ENCODE measurements at regions not wholly inside any gene's neighbourhood (a gene's known extent, or its start where the extent isn't known, plus 50 kb on each side); places are given as distances from the start of the nearest gene placed in this dataset.

DNA sequence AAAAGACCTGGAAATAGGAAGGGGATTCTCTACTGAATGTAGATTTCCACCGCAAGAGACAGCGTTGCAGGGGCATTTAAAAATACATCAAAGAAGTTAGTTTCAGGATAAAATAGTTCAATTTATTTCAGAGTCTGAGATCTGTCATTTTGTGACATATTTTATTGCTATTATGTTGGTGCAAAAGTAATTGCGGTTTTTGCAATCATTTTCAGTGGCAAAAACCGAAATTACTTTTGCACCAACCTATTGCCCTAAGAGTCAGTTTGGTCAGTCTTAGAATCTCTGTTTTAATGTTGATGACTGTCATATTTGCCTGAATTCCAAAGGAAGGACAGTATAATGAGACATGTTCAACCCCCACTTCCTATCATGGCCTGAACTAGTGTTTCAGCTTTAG is 219.5 kb upstream of the CDH10 start:
- Mint-ChIP-seq H3K27ac (no peak overlapping the region), H3K9me3 (ENCODE audit: low read depth) (no peaks in the 10 kb centered on the region), H3K36me3 (ENCODE audit: insufficient read depth) (no peaks in the 10 kb centered on the region), H3K27me3 (no peaks in the 10 kb centered on the region), H3K4me3 (ENCODE audit: low read depth) (no peak overlapping the region), H3K4me1 (ENCODE audit: low read depth) (peaks cover 5% of the 10 kb centered on the region)
- TF ChIP-seq, protein P1, sequence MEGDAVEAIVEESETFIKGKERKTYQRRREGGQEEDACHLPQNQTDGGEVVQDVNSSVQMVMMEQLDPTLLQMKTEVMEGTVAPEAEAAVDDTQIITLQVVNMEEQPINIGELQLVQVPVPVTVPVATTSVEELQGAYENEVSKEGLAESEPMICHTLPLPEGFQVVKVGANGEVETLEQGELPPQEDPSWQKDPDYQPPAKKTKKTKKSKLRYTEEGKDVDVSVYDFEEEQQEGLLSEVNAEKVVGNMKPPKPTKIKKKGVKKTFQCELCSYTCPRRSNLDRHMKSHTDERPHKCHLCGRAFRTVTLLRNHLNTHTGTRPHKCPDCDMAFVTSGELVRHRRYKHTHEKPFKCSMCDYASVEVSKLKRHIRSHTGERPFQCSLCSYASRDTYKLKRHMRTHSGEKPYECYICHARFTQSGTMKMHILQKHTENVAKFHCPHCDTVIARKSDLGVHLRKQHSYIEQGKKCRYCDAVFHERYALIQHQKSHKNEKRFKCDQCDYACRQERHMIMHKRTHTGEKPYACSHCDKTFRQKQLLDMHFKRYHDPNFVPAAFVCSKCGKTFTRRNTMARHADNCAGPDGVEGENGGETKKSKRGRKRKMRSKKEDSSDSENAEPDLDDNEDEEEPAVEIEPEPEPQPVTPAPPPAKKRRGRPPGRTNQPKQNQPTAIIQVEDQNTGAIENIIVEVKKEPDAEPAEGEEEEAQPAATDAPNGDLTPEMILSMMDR (IDR thresholded peaks at IDR 0.05; ENCODE audit: unreplicated experiment) = no peak
- no peak for DNase-seq (ENCODE audit: low spot score, unreplicated experiment)

DNA sequence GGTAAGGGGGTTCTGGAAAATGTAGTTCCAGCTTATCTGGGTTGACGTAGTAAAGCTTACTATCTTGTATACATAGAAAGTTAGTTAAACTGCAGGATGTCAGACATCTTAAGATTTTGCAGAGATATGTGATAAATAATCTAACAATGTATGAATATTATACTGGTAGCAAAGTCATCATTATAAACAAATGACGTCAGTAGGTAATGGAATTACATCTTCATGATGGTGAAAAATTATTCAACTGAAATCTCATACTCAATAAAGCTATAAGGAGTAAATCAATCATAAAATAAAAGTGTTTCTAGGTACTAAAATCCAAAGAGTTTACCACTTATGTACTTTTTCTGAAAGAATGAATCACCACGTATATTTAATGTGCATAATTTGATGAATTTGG is 217.3 kb upstream of the CDH10 start:
- no peak overlapping the region for H3K27ac Mint-ChIP-seq

DNA sequence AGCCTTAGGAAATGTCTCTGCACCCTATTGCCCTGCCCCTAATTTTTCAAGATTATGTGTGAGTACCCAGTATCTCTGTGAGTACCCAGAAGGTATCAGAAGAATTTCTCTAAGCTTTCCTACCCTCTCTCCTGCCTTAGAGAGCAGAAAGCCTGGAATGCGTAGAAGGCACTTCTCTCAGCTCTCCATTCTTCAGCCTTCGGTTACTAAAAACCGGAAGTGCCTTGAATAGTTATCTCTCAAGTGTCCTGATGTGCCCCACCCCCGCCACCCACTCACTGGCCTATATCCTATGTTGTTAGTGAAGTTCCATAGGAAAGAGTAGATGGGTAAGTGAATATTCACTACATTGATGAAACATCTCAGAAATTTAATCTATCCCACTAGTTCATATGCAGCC is 210.7 kb upstream of the CDH10 start:
- TF ChIP-seq, protein P1 (IDR thresholded peaks at IDR 0.05; ENCODE audit: unreplicated experiment) = no peak
- Mint-ChIP-seq H3K36me3 (ENCODE audit: insufficient read depth) (no peaks in the 10 kb centered on the region), H3K27ac (no peak overlapping the region), H3K4me3 (ENCODE audit: low read depth) (no peak overlapping the region), H3K9me3 (ENCODE audit: low read depth) (no peaks in the 10 kb centered on the region), H3K4me1 (ENCODE audit: low read depth) (no peaks in the 10 kb centered on the region), H3K27me3 (no peaks in the 10 kb centered on the region)
- no peak for DNase-seq (ENCODE audit: low spot score, unreplicated experiment)

More for the DNA sequence above, 217.3 kb upstream of the CDH10 start:
- H3K9me3 Mint-ChIP-seq (ENCODE audit: low read depth) = no peaks in the 10 kb centered on the region
- no peak overlapping the region for H3K4me3 Mint-ChIP-seq (ENCODE audit: low read depth)
- TF ChIP-seq, protein P1 (IDR thresholded peaks at IDR 0.05; ENCODE audit: unreplicated experiment) = no peak
- no peaks in the 10 kb centered on the region for H3K36me3 Mint-ChIP-seq (ENCODE audit: insufficient read depth)
- H3K27me3 Mint-ChIP-seq = no peaks in the 10 kb centered on the region
- DNase-seq (ENCODE audit: low spot score, unreplicated experiment) = no peak
- H3K4me1 Mint-ChIP-seq (ENCODE audit: low read depth) = peaks cover 5% of the 10 kb centered on the region

- Mint-ChIP-seq H3K4me3 (ENCODE audit: low read depth) (no peak overlapping the region), H3K27ac (no peak overlapping the region), H3K4me1 (ENCODE audit: low read depth) (no peaks in the 10 kb centered on the region), H3K9me3 (ENCODE audit: low read depth) (no peaks in the 10 kb centered on the region), H3K27me3 (no peaks in the 10 kb centered on the region), H3K36me3 (ENCODE audit: insufficient read depth) (no peaks in the 10 kb centered on the region)
- TF ChIP-seq, protein P1 (IDR thresholded peaks at IDR 0.05; ENCODE audit: unreplicated experiment) = no peak
- no peak for DNase-seq (ENCODE audit: low spot score, unreplicated experiment)
Measured at GRCh38 chr5:24854850-24855249, 210.1 kb upstream of the CDH10 start.

DNA sequence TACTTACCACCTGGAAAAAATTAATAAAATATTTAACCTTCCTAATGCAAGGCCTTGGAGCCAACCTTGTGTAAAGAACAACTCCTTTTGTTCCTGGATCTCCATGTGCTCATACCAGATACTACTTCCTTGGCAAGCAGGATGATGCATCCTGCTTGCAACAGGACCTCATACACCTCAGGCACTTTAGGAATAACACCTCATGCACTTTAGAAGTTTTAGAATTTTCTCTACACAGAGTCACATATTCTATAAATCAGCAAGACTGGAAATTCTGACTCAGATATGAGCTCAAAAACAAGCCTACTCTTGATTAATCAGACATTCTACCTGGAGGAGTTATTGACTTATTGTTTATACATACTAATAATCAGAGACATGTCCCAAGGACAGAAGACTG is 209.6 kb upstream of the CDH10 start:
- TF ChIP-seq, protein P1 (IDR thresholded peaks at IDR 0.05; ENCODE audit: unreplicated experiment) = no peak
- Mint-ChIP-seq H3K4me3 (ENCODE audit: low read depth) (no peak overlapping the region), H3K36me3 (ENCODE audit: insufficient read depth) (no peaks in the 10 kb centered on the region), H3K27ac (no peak overlapping the region), H3K9me3 (ENCODE audit: low read depth) (no peaks in the 10 kb centered on the region), H3K27me3 (no peaks in the 10 kb centered on the region), H3K4me1 (ENCODE audit: low read depth) (no peaks in the 10 kb centered on the region)
- DNase-seq (ENCODE audit: low spot score, unreplicated experiment) = no peak
